H1 (cell line): ENCODE measurements at regions not wholly inside any gene's neighbourhood (a gene's known extent, or its start where the extent isn't known, plus 50 kb on each side); places are given as distances from the start of the nearest gene placed in this dataset.

Experiments used
- CTCF ChIA-PET: fragments of 300-600 bp; sonication (Branson Sonifier 250); formaldehyde crosslinking; loops from one replicate; lab custom pipeline; 2021; ENCODE audit not compliant: partially characterized antibody; lab: Charles Lee
- POLR2A ChIA-PET: fragments of 300-600 bp; sonication (Branson Sonifier 250); formaldehyde crosslinking; loops from one replicate; lab custom pipeline; 2021; ENCODE audit warnings: inconsistent platforms; ENCODE audit not compliant: partially characterized antibody; lab: Charles Lee
- DNase-seq, 2 experiments: peaks; one replicate each; pipeline versions ENCODE4 v3.0.0 to v3.0.0-alpha.2; 2010 to 2022; ENCODE audit warnings: low spot score in 2 of 2, low read depth in 1 of 2, mixed read lengths in 1 of 2
- FAIRE-seq: peaks from 2 replicates; lab custom pipeline; 2011; peaks lifted over from hg19 to GRCh38; lab: Jason Lieb, UNC
- H2AFZ ChIP-seq: 2 replicates; pipeline ENCODE4 v1.8.1; 2012; ENCODE audit warnings: low read length, inconsistent platforms
- H2AK5ac ChIP-seq: 2 replicates; pipeline ENCODE4 v1.6.1; 2013; ENCODE audit warnings: low read depth, low read length
- H2BK120ac ChIP-seq: replicated peaks from 2 replicates; pipeline ENCODE3; 2013; ENCODE audit warnings: low read depth, low read length, inconsistent platforms
- H2BK12ac ChIP-seq: 2 replicates; pipeline ENCODE4 v1.6.1; 2013; ENCODE audit warnings: low read depth, low read length
- H2BK15ac ChIP-seq: 2 replicates; pipeline ENCODE4 v1.6.1; 2013; ENCODE audit warnings: low read length
- H2BK20ac ChIP-seq: 2 replicates; pipeline ENCODE4 v1.6.1; 2013; ENCODE audit warnings: low read length
- H2BK5ac ChIP-seq: 2 replicates; pipeline ENCODE4 v1.6.1; 2013; ENCODE audit warnings: low read depth, low read length
- H3K14ac ChIP-seq: 2 replicates; pipeline ENCODE4 v1.6.1; 2013; ENCODE audit warnings: inconsistent platforms; ENCODE audit not compliant: insufficient read length
- H3K18ac ChIP-seq: 2 replicates; pipeline ENCODE4 v1.6.1; 2013; ENCODE audit warnings: low read length; ENCODE audit errors: extremely low read depth
- H3K23ac ChIP-seq: 2 replicates; pipeline ENCODE4 v1.6.1; 2013; ENCODE audit warnings: inconsistent platforms; ENCODE audit not compliant: insufficient read length
- H3K23me2 ChIP-seq: 2 replicates; pipeline ENCODE4 v1.6.1; 2013; ENCODE audit warnings: low read depth, low read length
- H3K27ac ChIP-seq: 2 replicates; pipeline ENCODE4 v1.6.1; 2011; ENCODE audit warnings: low read depth, low read length, inconsistent platforms
- H3K27me3 ChIP-seq, 4 experiments: replicated peaks in 1 of 4; 1 replicate in 1 of 4; 2 replicates in 3 of 4; pipeline versions ENCODE4 v1.6.1 to v1.8.1; 2011 to 2013; ENCODE audit warnings: low read length in 3 of 4, mild to moderate bottlenecking in 3 of 4, inconsistent platforms in 2 of 4, mixed read lengths in 2 of 4, moderate library complexity in 1 of 4; ENCODE audit not compliant: control insufficient read depth in 3 of 4, insufficient read depth in 3 of 4; ENCODE audit errors: extremely low read depth in 1 of 4
- H3K36me3 ChIP-seq, 4 experiments: 2 replicates each; pipeline versions ENCODE4 v1.6.1 to v1.8.1; 2011 to 2013; ENCODE audit warnings: mild to moderate bottlenecking in 4 of 4, low read length in 3 of 4, moderate library complexity in 2 of 4, control low read depth in 1 of 4, inconsistent platforms in 1 of 4; ENCODE audit not compliant: insufficient read depth in 4 of 4, control insufficient read depth in 2 of 4
- H3K4ac ChIP-seq: replicated peaks from 2 replicates; pipeline ENCODE3; 2013; ENCODE audit warnings: low read length, low read depth, mixed read lengths, inconsistent platforms; ENCODE audit not compliant: insufficient read length
- H3K4me1 ChIP-seq, 4 experiments: replicated peaks in 1 of 4; 1 replicate in 1 of 4; 2 replicates in 3 of 4; pipeline versions ENCODE4 v1.6.1 to v1.8.1; 2011 to 2013; ENCODE audit warnings: low read length in 3 of 4, inconsistent platforms in 2 of 4, mixed read lengths in 1 of 4; ENCODE audit not compliant: insufficient read depth in 4 of 4, control insufficient read depth in 3 of 4
- H3K4me2 ChIP-seq, 2 experiments: 2 replicates each; pipeline versions ENCODE4 v1.6.1 to v1.8.1; 2011 to 2013; ENCODE audit warnings: low read depth in 2 of 2, low read length in 2 of 2, control low read depth in 1 of 2, inconsistent platforms in 1 of 2, mild to moderate bottlenecking in 1 of 2; ENCODE audit not compliant: insufficient read depth in 1 of 2
- H3K4me3 ChIP-seq, 4 experiments: fragments of 200-600, 300-600 bp in 1 of 4; sonication (generic), shearing (Covaris generic), sonication (Bioruptor Twin) in 1 of 4; 2 replicates each; pipeline versions ENCODE4 v1.5.1 to v1.8.1; 2011 to 2016; ENCODE audit warnings: low read length in 4 of 4, low read depth in 3 of 4, control low read depth in 2 of 4, inconsistent platforms in 2 of 4, mild to moderate bottlenecking in 2 of 4, mixed read lengths in 1 of 4, moderate library complexity in 1 of 4; ENCODE audit not compliant: insufficient read depth in 2 of 4; ENCODE audit errors: extremely low read depth in 1 of 4
- H3K56ac ChIP-seq: replicated peaks from 2 replicates; pipeline ENCODE3; 2013; ENCODE audit warnings: low read depth, mild to moderate bottlenecking, mixed read lengths, low read length, inconsistent platforms; ENCODE audit not compliant: insufficient read length
- H3K79me1 ChIP-seq: 2 replicates; pipeline ENCODE4 v1.6.1; 2013; ENCODE audit warnings: low read depth, low read length, control low read depth
- H3K79me2 ChIP-seq, 2 experiments: 2 replicates each; pipeline versions ENCODE4 v1.6.1 to v1.8.1; 2012 to 2013; ENCODE audit warnings: low read length in 2 of 2, mild to moderate bottlenecking in 2 of 2, inconsistent platforms in 1 of 2; ENCODE audit not compliant: insufficient read depth in 2 of 2, control insufficient read depth in 1 of 2
- H3K9ac ChIP-seq, 4 experiments: replicated peaks in 1 of 4; 1 replicate in 1 of 4; 2 replicates in 3 of 4; pipeline versions ENCODE4 v1.6.1 to v1.8.1; 2011 to 2013; ENCODE audit warnings: low read depth in 3 of 4, low read length in 3 of 4, control low read depth in 2 of 4, mild to moderate bottlenecking in 2 of 4, moderate library complexity in 2 of 4, inconsistent platforms in 1 of 4; ENCODE audit errors: extremely low read depth in 1 of 4
- H3K9me3 ChIP-seq, 2 experiments: 2 replicates each; pipeline versions ENCODE4 v1.6.1 to v1.8.1; 2012 to 2013; ENCODE audit warnings: mild to moderate bottlenecking in 2 of 2, moderate library complexity in 2 of 2, control low read depth in 1 of 2, inconsistent platforms in 1 of 2, low read depth in 1 of 2, low read length in 1 of 2, mixed read lengths in 1 of 2; ENCODE audit not compliant: insufficient read depth in 2 of 2
- H4K20me1 ChIP-seq, 2 experiments: replicated peaks in 1 of 2; 2 replicates each; pipeline versions ENCODE3 to v1.8.1; 2011 to 2013; ENCODE audit warnings: inconsistent platforms in 2 of 2, low read length in 2 of 2, mild to moderate bottlenecking in 1 of 2; ENCODE audit not compliant: insufficient read depth in 2 of 2, control insufficient read depth in 1 of 2
- H4K5ac ChIP-seq: 2 replicates; pipeline ENCODE4 v1.6.1; 2013; ENCODE audit warnings: low read length, low read depth, mixed read lengths, inconsistent platforms; ENCODE audit not compliant: insufficient read length
- H4K8ac ChIP-seq: 2 replicates; pipeline ENCODE4 v1.8.0; 2013; ENCODE audit warnings: mild to moderate bottlenecking, moderate library complexity, low read length, inconsistent platforms; ENCODE audit not compliant: insufficient read depth; ENCODE audit errors: extremely low read depth
- H4K91ac ChIP-seq: replicated peaks from 2 replicates; pipeline ENCODE3; 2013; ENCODE audit warnings: low read length, mixed read lengths, inconsistent platforms; ENCODE audit not compliant: insufficient read length
- CBX5 ChIP-seq: fragments of 300-800, 300-1000 bp; sonication (generic); IDR thresholded peaks from 2 replicates; pipeline ENCODE4 v1.7.1; 2016; ENCODE audit warnings: antibody characterized with exemption, low read length, low read depth
- CEBPB ChIP-seq: IDR thresholded peaks from 2 replicates; pipeline ENCODE4 v1.6.1; 2012; ENCODE audit warnings: low read depth, low read length
- CHD1 ChIP-seq: IDR thresholded peaks from 2 replicates; pipeline ENCODE4 v1.6.1; 2012; ENCODE audit warnings: low read depth, low read length, improper control_type of control experiment
- CREB1 ChIP-seq: IDR thresholded peaks from 2 replicates; pipeline ENCODE4 v1.6.1; 2012; ENCODE audit warnings: inconsistent platforms
- EGR1 ChIP-seq: IDR thresholded peaks from 2 replicates; pipeline ENCODE4 v1.6.1; 2011; ENCODE audit warnings: low read depth, low read length, borderline replicate concordance
- EP300 ChIP-seq, 2 experiments: IDR thresholded peaks; 1 replicate in 1 of 2; 2 replicates in 1 of 2; pipeline ENCODE4 v1.6.1; 2011 to 2012; ENCODE audit warnings: low read depth in 2 of 2, low read length in 2 of 2, mild to moderate bottlenecking in 2 of 2, borderline replicate concordance in 1 of 2, inconsistent platforms in 1 of 2, moderate library complexity in 1 of 2
- GABPA ChIP-seq: IDR thresholded peaks from 2 replicates; pipeline ENCODE4 v1.6.1; 2011; ENCODE audit warnings: mild to moderate bottlenecking, low read length, moderate library complexity, borderline replicate concordance; ENCODE audit not compliant: insufficient read depth
- RBBP5 ChIP-seq: IDR thresholded peaks from 2 replicates; pipeline ENCODE4 v1.7.1; 2012; ENCODE audit warnings: low read depth, mild to moderate bottlenecking, inconsistent platforms, low read length, moderate library complexity, borderline replicate concordance
- SAP30 ChIP-seq: fragments of 300-600 bp; sonication (generic); IDR thresholded peaks from 2 replicates; pipeline ENCODE4 v1.7.1; 2012; ENCODE audit warnings: low read length, moderate library complexity, mild to moderate bottlenecking, inconsistent platforms; ENCODE audit not compliant: insufficient read depth, insufficient replicate concordance
- SIN3A ChIP-seq, 2 experiments: IDR thresholded peaks in 1 of 2; conservative IDR thresholded peaks in 1 of 2; 2 replicates each; pipeline ENCODE4 v1.6.1; 2011 to 2012; ENCODE audit warnings: low read length in 2 of 2, improper control_type of control experiment in 1 of 2, low read depth in 1 of 2, mild to moderate bottlenecking in 1 of 2
- SIX5 ChIP-seq: IDR thresholded peaks from 2 replicates; pipeline ENCODE4 v1.6.1; 2011; ENCODE audit warnings: mild to moderate bottlenecking, low read depth, low read length
- SP1 ChIP-seq: IDR thresholded peaks from 2 replicates; pipeline ENCODE4 v1.6.1; 2011; ENCODE audit warnings: low read depth, low read length
- SUZ12 ChIP-seq: fragments of 200-600 bp; sonication (generic); IDR thresholded peaks from 2 replicates; pipeline ENCODE4 v1.6.1; 2012; ENCODE audit warnings: mild to moderate bottlenecking, inconsistent platforms, low read length, moderate library complexity, mixed read lengths
- ZNF274 ChIP-seq: IDR thresholded peaks from 2 replicates; pipeline ENCODE4 v1.7.0; 2012; ENCODE audit warnings: low read length, borderline replicate concordance; ENCODE audit errors: extremely low read depth
- WGBS, 2 experiments: shearing (Covaris generic) in 1 of 2; methylation state at CpG; one replicate each; pipeline versions ENCODE4 v1.1.6 to v1.1.7; 2013 to 2015; ENCODE audit warnings: low lambda C conversion rate in 2 of 2, mixed read lengths in 2 of 2, inconsistent platforms in 1 of 2, low coverage in 1 of 2, missing lambda C conversion rate in 1 of 2; ENCODE audit not compliant: insufficient replicate concordance in 2 of 2, insufficient coverage in 1 of 2, insufficient read length in 1 of 2; ENCODE audit errors: extremely low coverage in 1 of 2, missing lambda C conversion rate in 1 of 2; 5-methylcytosine and 5-hydroxymethylcytosine counted together

- H3K27me3 ChIP-seq: no peaks in the 10 kb centered on the region
- H3K27ac ChIP-seq: no peak overlapping the region
- H2AFZ ChIP-seq: no peak overlapping the region
- no peak for FAIRE-seq
- H4K5ac ChIP-seq: no peak overlapping the region
- H3K9ac ChIP-seq: no peak overlapping the region
- H2BK20ac ChIP-seq: no peak overlapping the region
- H3K14ac ChIP-seq: no peak overlapping the region
- H3K23ac ChIP-seq: no peak overlapping the region
- H3K79me1 ChIP-seq: no peaks in the 10 kb centered on the region
- no peak for DNase-seq
- ChIA-PET POLR2A (no interaction called here), CTCF (no interaction called here)
- H3K36me3 ChIP-seq: no peaks in the 10 kb centered on the region
- no peak overlapping the region for H2AK5ac ChIP-seq
- no peak overlapping the region for H4K91ac ChIP-seq
- H3K79me2 ChIP-seq: no peaks in the 10 kb centered on the region
- H2BK12ac ChIP-seq: no peak overlapping the region
- H3K4me3 ChIP-seq: no peak overlapping the region
- H2BK5ac ChIP-seq: no peak overlapping the region
- no peaks in the 10 kb centered on the region for H3K9me3 ChIP-seq
- no peak overlapping the region for H3K4ac ChIP-seq
- no peaks in the 10 kb centered on the region for H3K23me2 ChIP-seq
- no peak overlapping the region for H2BK15ac ChIP-seq
- no peaks in the 10 kb centered on the region for H4K20me1 ChIP-seq
- WGBS, 2 experiments: 89% methylated on average over 5 of the region's 5 CpGs; no CpG with 5 or more reads in 1 of the 2 experiments
- no peak overlapping the region for H2BK120ac ChIP-seq
- H3K4me2 ChIP-seq: no peak overlapping the region
- no peak overlapping the region for H3K18ac ChIP-seq
- H3K4me1 ChIP-seq: no peaks in the 10 kb centered on the region
- H4K8ac ChIP-seq: no peak overlapping the region
- H3K56ac ChIP-seq: no peak overlapping the region
- TF ChIP-seq SAP30 (no peak), ZNF274 (no peak), RBBP5 (no peak), EP300 (IDR thresholded peaks at IDR 0.05; ENCODE audit: borderline replicate concordance in 1 of 2, low read depth in 2 of 2, low read length in 2 of 2) (no peak), SP1 (no peak), GABPA (no peak), SIN3A (conservative IDR thresholded peaks at IDR 0.05 in 1 of 2, IDR thresholded peaks at IDR 0.05 in 1 of 2; ENCODE audit: low read depth in 1 of 2, low read length in 2 of 2) (no peak), CREB1 (no peak), EGR1 (no peak), CEBPB (no peak), SUZ12 (no peak), CHD1 (no peak), SIX5 (no peak), CBX5 (no peak)
These were observed 724.5 kb downstream of the SLITRK6 start for GRCh38 chr13:85074543-85075313.
